HG02970 (cell line): ENCODE measurements at regions not wholly inside any gene's neighbourhood (a gene's known extent, or its start where the extent isn't known, plus 50 kb on each side); places are given as distances from the start of the nearest gene placed in this dataset.
"Not testable (repeated sequence)": the region's sequence is repeated elsewhere in the genome, so short reads cannot be mapped to it uniquely, and the experiment has no call there.

ENCODE experiments used
- ATAC-seq: cut with Tn5 transposase; IDR thresholded peaks from one replicate; pipeline ENCODE4 v1.9.1; 2021; ENCODE audit warnings: mild to moderate bottlenecking, moderate library complexity, moderate number of reproducible peaks; ENCODE audit not compliant: unreplicated experiment, low FRiP score

DNA sequence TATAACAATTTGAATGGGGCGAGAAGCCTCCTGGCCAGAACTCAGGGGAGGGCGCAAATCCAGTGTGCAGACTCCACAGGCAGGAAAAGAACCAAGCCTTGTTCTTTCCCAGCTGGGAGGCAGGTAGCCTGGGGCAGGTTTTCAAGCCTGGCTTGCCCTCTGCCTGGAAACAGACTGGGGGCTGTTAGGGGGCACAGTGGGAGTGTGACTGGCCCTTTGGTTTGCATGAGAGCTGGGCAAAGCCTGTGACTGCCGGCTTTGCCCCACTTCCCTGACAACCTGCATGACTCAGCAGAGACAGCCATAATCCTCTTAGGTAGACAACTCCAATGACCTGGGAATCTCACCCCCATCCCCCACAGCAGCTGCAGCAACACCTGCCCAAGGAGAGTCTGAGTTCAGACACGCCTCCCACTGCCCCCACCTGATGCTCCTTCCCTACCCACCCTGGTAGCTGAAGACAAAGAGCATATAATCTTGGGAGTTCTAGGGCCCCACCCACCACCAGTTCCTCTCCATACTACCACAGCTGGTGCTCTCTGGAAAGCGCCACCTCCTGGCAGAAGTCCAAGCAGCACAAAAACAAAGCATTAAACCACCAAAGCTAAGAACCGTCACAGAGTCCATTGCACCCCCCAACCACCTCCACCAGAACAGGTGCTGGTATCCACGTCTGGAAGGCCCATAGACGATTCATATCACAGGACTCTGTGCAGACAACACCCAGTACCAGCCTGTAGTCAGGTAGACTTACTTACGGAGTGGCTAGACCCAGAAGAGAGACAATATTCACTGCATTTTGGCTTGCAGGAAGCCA lies 402.5 kb downstream of the STK39 start:
- ATAC-seq: no peak

DNA sequence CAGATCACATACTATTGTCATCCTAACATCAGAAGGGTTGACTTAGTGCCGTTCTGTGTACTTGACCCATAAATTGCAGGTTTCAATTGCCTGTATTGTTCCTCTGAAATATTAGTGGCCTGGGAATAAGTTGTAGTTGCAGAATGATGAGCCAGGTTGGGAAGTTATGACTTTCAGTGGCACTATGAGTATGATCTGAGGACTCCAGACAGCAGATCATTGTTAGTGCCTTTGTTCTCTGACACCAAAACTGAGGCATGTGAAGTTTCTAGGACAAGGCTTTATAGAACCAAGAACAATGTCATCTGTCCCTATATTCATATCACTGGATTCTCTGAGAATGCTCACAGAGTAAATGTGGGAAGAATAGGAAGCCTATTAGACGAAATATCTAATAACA lies 403.7 kb downstream of the STK39 start:
- no peak for ATAC-seq

DNA sequence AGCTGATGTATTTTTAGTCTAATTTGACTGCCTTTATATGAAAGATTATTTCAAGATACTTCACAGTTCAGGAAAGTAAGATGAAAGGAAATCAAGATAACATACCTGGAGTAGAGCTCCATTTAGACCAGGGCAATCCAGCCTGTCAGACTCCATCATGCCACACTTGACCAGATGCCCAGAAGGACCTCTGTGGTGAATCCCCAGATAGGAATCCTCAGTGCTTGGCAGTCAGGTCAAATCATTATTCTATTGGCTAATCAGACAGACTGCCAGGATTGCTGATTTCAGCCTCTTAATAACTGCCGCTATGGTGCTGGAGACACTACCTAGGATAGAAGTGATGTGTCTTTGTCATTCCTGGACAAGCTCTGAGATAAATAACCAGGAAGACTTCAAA lies 404.2 kb downstream of the STK39 start:
- ATAC-seq: no peak

DNA sequence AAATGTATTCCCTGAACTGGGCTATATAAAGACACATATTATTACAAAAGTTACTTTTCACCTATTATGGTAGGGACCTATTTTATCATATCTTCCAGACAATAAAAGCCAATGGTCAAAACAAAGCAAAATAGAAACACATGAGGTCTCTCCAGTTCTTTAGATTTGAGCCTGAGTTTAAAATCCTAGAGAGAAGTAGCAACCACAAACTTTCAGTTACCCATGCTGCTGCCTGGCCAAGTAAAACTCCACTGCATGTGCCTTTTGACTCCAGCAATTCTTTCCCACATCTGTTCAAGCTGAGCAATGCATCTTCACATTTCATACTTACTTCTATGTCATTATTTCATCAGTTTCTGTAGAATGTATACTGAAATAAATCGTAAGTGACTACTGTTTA lies 405.3 kb downstream of the STK39 start:
- no peak for ATAC-seq

DNA sequence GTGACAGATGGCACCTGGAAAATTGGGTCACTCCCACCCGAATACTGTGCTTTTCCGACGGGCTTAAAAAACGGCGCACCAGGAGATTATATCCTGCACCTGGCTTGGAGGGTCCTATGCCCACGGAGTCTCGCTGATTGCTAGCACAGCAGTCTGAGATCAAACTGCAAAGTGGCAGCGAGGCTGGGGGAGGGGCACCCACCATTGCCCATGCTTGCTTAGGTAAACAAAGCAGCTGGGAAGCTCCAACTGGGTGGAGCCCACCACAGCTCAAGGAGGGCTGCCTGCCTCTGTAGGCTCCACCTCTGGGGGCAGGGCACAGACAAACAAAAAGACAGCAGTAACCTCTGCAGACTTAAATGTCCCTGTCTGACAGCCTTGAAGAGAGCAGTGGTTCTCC lies 412.1 kb downstream of the STK39 start:
- not testable (repeated sequence) for ATAC-seq

DNA sequence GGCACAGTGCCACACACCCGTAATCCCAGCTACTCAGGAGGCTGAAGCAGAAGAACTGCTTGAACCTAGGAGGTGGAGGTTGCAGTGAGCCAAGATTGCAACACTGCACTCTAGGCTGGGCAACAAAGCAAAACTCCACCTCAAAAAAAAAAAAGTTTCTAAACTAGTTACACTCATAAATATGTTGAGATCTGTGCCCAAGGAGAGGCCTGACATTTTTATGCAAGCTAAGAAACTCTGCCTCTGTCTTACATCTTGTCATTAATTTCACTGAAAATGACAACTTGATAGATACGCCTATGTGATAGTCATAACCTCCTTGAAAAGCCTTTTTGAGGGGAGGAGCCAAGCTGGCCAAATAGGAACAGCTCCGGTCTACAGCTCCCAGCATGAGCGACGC lies 412.7 kb downstream of the STK39 start:
- ATAC-seq: no peak

DNA sequence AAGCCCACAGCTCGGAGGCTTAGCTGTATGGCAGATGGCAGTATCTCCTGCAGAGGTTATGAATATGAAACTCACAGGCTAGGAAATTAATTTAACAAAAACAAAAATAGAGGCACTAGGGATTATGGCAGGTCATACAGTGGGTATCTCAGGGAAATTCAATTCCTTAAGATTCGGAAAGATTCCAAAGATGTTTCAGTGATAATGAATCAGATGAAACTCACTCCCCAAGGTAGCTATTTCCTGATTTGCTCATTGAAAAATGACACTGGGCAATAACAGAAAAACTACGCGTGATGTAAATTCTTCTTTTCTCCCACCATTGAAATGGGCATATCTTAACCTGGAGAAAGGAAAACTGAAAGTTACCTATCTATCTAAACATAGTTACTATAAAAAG lies 414.1 kb downstream of the STK39 start:
- ATAC-seq: no peak

DNA sequence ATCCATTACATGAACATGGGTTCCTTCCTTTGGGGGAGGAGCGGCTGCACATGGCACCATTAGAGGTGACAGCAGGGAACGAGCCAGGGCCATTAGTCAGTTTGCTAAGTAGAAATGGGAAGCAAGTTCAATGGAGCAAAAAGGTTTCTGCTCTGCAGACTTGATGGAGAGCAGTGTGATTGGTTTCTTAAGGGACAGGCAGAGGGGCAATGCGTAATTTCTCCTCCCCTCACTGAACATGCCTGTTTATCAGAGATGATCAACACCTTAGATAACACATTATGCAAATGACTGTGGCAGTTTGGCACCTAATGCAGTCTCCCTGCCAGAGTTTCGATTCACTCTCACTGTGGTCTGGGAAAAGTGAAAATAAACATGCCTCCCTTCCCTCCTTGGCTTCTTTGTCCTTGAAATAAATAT lies 414.5 kb downstream of the STK39 start:
- ATAC-seq: no peak

DNA sequence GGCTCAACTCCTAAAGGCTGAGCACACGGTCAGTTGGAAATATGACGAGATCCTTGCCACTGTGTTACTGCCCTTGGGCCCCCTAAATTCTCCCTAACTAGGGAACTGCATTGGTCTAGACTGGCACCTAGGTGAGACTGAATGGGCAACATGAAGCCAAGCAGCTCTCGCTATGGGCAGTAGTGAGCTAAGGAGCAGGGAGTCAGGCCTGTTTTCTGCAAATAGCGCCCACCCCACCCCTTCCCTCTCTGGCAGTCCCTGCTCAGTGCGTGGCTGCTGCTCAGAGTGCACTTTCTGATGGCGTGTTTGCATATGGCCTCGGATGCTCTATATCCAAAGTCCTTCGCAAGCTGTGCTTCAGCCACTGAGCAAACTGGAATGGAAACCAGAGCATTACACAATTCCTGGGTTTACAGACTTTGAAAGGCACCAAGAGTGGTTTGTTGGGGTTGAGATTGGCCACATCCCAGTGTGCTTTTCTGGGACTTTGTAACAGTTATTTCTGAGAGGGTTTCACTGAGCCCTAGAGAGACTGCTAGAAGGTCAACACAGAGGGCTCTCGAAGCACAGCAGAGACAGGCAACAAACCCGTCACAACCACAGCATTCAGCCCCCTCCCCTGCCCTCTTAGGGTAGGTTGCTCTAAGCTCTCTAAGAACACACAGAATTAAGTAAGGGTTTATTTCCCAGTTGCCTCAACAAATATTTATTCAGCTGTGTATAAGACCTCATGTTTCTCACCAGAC lies 419.9 kb downstream of the STK39 start:
- no peak for ATAC-seq

DNA sequence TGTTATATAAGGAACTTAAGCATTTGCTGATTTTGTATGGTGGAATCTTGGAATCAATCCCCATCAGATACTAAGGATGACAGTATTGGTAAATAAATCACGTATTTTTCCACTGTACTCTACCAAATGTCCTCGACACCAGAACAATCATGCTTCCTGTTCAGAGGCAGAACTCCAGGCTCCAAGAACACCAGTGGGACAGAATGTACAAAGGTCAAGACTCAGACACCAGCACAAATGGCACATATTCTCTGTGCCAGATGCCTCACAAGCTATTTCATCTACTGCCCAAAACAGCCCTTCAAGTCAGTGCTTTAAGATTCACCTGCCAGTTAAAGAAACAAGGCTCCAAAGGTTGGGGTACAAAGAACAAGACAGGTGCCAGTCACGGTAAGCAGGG lies 420.5 kb downstream of the STK39 start:
- ATAC-seq: no peak

DNA sequence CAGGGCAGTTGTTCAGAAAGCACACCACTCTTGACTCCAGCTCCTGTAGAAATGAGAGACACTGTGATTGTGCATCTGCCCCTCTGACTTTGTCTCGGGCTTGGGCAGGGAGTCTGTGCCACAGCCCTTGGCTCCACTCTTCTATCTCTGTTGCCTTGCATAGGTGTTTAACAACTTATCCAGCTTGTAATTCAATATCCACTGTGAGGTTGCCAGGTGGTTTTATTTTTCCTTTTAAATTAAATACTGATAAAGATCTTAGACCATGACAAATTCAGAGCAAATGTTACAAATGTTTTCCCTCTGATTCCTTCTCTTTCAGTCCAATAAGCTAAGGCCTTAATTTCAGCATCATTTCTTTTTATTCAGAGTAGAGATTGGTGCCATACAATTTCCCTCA lies 421.7 kb downstream of the STK39 start:
- no peak for ATAC-seq

DNA sequence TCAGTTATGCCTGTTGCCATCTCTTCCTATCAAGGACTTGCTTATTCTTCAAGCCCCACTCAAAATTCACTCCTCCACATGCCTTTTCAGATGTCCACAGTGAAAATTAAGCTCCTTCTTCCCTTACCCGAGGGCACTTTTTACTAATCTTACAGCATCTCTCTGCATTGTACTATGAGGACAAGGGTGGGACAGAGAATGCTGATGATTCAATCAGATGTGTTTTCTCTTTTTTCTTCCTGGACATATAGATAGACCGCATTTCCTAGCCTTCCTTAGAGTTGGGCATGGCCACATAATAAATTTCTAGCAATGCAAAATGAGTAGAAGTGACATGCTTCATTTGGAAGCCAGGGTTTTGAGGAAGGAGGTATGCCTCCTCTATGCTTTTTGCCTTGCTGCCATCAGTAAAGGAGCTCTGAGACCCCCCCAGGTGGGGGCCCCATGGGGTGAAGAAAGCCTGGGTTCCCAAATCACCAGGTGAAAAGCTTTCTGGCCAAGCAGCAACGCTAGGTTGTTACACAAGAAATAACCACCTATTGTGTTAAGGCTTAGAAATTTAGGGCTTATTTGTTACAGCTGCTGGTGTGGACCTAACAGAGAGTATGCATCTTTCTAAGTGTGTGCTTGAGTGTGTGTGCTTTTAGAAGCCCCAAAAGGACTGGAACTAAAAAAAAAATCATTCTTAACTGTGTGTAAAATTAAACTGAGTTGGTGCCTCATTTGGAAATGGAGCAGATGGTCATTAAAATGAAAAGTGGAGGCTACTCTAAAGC lies 424.5 kb downstream of the STK39 start:
- ATAC-seq: no peak

DNA sequence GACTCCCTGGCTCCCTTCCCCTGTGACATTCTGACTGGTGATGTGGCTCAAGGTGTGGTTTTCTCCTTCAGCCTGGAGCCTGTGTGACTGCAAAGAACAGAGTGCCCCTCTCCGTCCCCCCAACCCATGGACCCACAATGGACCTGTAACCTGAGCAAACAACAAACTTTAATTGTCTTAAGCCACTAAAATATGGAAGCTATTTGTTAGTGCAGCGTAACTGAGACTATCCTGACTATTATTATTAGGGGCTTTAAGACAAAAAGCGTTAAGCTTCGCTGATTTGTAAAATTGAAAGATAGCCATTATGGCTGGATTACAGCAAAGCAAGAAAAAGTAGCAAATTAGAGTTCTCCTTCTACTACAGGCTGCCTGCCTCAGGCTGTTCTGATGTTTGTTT lies 426.9 kb downstream of the STK39 start:
- ATAC-seq: no peak

DNA sequence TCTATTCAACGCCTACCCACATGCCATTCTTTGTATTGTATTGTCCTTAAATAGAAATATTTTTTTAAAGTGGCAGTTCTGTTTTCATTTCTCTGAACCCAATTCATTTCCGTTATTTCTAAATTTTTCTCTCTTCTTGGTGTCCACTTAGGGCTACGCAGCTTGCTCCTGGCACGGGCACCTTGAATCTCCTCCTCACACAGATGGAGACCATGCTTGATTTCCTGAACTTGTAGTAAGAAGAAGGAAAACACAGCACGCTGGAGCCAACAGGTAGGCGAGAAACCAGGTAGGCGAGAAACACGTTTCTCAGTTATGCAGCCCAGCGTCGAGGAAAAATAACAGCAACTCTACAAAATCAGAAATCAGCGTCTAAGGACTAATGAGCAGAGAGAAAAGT lies 428.9 kb downstream of the STK39 start:
- no peak for ATAC-seq

DNA sequence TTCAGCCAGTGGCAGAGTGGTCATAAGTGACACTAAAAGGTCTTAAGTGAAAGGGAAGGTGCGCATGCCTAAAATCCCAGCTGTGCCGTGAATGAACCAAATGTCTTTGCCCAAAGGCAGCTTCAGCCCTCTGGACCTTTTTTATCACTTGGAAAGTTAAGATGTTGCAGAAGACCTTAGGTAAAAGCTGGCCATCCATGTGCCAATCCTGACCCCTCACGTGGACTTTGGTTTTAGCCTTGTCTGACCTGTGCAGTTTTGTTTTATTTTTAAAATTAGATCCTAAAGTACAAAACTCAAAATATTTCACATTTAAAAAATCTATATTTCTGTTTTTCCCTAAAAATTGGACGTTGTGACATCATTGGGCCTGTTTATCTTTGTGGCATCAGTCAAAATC lies 429.5 kb downstream of the STK39 start:
- no peak for ATAC-seq

DNA sequence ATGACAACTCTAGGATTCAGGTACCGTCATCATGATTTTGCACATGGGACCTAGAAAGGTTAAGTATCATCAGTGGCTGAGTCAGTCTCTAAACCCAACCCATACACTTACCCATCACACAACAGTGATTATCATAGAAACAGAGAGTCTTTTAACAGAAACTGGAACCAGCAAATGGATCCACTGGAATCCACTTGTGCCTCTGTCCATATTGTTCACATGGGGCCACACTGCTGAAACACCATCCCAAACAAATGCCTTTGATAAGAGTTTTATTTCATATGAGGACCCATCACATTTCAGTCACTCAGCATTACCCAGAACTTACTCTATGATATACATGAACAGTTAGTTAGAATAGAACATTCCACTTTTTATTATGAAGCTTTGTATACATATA lies 430.0 kb downstream of the STK39 start:
- no peak for ATAC-seq

DNA sequence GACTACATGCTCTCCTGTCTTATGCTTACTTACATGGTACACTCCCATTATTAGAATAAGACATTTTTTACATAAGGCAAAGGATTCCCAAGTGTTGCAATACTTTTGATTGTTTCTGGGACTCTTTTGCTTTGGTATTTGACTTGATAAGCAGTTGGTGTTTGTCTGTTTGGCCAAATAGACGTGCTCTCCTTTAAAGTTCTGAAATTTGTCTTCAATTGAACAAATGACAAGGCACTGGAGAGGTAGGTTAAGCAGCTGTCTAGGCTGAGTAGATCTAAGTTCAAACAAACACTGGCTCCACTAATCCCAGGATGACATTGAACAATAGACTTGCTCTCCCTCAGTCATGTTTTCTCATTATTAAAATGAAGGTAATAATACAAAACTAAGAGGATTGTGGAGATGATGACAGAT lies 430.5 kb downstream of the STK39 start:
- ATAC-seq: no peak

DNA sequence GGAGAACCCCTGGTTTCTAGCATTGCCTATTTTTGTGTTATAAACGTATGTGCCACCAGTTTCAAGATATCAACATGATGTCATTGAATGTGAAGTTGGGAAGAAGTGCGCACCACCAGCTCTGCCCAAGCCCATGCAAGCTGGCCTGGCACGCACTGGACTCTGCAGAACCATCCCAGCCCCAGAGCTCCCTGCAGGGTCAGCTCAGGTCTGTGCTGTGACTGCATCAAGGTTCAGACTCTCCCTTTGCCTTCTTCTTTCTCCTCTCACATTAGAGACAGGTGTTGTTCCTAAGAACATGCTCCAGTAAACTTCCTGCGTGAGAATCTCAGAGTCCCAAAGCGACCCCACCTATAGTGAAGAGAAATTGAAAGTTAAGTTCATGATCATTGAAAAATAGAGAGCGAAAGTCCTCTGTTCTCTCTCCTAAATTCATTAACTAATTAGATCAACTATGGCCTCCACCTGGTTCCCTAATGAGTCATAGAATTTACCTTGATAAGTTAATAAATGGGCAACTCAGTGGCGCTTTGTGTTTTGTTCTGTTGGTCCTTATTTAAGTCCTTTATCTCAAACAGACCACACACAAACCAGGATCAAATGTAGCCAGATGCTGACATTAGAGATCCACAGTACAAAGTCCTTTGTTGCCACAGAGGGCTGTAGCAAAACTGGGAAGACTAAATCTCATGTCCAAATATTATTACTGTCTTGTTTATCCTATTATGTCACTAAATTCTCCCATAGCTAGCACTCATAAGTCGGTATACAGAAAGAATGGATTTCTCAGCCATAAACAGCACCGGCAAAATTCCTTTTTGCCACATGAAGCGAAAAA lies 432.3 kb downstream of the STK39 start:
- peak; percentile 70 for ATAC-seq

DNA sequence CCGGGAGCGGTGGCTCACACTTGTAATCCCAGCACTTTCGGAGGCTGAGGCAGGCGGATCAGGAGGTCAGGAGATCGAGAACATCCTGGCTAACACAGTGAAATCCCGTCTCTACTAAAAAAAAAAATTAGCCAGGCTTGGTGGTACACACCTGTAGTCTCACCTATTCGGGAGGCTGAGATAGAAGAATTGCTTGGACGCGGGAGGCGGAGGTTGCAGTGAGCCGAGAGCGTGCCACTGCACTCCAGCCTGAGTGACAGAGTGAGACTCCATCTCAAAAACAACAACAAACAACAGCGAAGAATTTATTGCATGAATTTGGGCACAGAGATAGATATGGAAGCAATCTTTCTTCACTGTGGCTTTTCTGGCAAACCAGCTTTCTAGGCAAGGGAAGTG lies 432.9 kb downstream of the STK39 start:
- not testable (repeated sequence) for ATAC-seq

DNA sequence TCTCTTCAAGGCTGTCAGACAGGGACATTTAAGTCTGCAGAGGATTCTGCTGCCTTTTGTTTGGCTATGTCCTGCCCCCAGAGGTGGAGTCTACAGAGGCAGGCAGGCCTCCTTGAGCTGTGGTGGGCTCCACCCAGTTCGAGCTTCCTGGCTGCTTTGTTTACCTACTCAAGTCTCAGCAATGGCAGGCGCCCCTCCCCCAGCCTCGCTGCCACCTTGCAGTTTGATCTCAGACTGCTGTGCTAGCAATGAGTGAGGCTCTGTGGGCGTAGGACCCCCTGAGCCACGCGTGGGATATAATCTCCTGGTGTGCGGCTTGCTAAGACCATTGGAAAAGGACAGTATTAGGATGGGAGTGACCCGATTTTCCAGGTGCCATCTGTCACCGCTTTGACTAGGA lies 437.6 kb downstream of the STK39 start:
- ATAC-seq: not testable (repeated sequence)
